ENCODE measurements at regions not wholly inside any gene's neighbourhood (a gene's known extent, or its start where the extent isn't known, plus 50 kb on each side); places are given as distances from the start of the nearest gene placed in this dataset.

DNA sequence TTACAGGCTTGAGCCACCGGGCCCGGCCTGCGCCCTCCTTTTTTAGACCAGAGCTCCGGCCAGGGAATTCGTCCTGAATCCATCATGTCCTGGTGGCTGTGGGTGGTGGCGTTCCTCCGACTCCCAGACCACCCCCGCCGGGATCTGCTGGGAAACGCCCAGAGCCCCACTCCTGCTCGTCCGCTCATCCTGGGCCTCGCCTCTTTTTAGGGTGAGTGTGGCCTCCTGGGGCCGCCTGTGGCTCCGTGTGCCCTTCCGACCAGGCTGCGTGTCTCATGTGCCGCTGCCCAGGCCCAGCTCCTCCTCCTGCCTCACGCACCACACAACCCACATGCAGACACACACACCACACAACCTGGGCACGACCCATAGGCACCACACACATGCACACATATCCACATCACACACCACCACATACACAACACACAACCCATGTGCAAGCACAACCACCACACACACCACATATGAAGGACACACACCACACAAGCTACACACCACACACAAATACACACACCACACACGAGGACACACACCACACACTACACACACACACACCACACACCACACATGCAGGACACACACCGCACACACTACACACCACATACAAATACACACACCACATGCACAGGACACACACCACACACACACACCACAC is 946.2 kb downstream of the BRD1 start:
- no peak for DNase-seq (ENCODE audit: low read depth)
- H3K4me3 ChIP-seq (ENCODE audit: low read length), result no peak overlapping the region
- TF ChIP-seq CTCF (IDR thresholded peaks at IDR 0.05; ENCODE audit: insufficient read depth, low read depth, low read length, missing control alignments), result no peak

- DNase-seq (ENCODE audit: low read depth), result no peak
- TF ChIP-seq CTCF (IDR thresholded peaks at IDR 0.05; ENCODE audit: insufficient read depth, low read depth, low read length, missing control alignments), result no peak
- H3K4me3 ChIP-seq (ENCODE audit: low read length), result no peak overlapping the region
These were observed 946.9 kb downstream of the BRD1 start for GRCh38 chr22:48880749-48881148.

- no peak overlapping the region for H3K4me3 ChIP-seq (ENCODE audit: low read length)
- no peak for DNase-seq (ENCODE audit: low read depth)
- TF ChIP-seq CTCF (IDR thresholded peaks at IDR 0.05; ENCODE audit: insufficient read depth, low read depth, low read length, missing control alignments), result no peak
These were observed 950.7 kb downstream of the BRD1 start for GRCh38 chr22:48876951-48877350.

GRCh38 chr22:48874956-48875355 is 952.7 kb downstream of the BRD1 start:
- no peak overlapping the region for H3K4me3 ChIP-seq (ENCODE audit: low read length)
- no peak for DNase-seq (ENCODE audit: low read depth)
- no peak for TF ChIP-seq CTCF (IDR thresholded peaks at IDR 0.05; ENCODE audit: insufficient read depth, low read depth, low read length, missing control alignments)

GRCh38 chr22:48873191-48873520 is 954.5 kb downstream of the BRD1 start:
- no peak overlapping the region for H3K4me3 ChIP-seq (ENCODE audit: low read length)
- DNase-seq (ENCODE audit: low read depth), result no peak
- no peak for TF ChIP-seq CTCF (IDR thresholded peaks at IDR 0.05; ENCODE audit: insufficient read depth, low read depth, low read length, missing control alignments)

DNA sequence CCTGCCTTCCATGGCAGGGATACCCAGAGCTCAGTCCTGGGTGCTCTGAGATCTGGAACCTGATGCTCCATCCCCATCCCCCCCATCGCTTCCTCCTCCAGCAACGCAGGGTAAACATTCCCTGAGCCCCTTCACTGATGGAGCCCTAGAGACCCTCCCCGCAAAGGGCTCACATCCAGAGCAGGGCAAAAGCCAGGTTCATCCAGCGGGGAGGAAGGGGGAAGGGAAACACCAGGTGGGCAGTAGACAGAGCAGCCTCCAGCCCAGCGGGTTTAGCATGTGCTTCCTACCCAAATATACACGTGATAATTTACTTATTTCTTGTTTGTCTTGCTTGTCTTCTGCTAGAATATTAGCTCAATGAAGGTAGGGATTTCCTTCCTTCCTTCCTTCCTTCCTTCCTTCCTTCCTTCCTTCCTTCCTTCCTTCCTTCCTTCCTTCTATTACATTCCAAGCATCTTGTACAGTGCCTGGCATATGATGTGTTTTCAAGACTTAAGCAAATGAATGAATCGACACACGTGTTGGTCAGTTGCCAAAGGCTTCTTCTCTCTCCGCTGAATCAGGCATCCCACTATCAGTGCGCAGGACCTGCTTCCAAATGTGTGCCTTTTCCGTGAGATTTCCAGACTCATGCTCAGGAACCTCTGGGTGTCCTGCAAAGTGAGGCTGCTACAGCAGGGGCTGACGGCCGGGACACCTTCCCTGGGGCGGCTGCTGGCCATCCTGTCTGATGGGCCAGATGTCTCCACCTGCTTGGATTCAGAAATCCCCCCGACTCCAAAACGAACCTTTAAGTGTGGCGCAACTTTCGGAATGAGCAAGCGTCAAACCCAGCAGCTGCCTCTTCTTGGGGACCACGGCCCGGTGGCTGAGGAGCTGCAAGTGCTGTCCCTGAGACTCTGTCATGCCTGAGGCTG is 955.1 kb downstream of the BRD1 start:
- no peak for TF ChIP-seq CTCF (IDR thresholded peaks at IDR 0.05; ENCODE audit: insufficient read depth, low read depth, low read length, missing control alignments)
- no peak overlapping the region for H3K4me3 ChIP-seq (ENCODE audit: low read length)

More for the DNA sequence above, 955.1 kb downstream of the BRD1 start:
- no peak for DNase-seq (ENCODE audit: low read depth)

Data from epithelial cell of esophagus (primary cell).